Naive thymus-derived CD8-positive, alpha-beta T cell (primary cell): ENCODE measurements at regions not wholly inside any gene's neighbourhood (a gene's known extent, or its start where the extent isn't known, plus 50 kb on each side); places are given as distances from the start of the nearest gene placed in this dataset.
A peak's percentile ranks its signal among the peaks of the same experiment; 100 is the strongest.

Source experiments
- ATAC-seq, 2 donors: fragments of 150-1000 bp; cut with Tn5 transposase in 1 of 2; sonication (Bioruptor Pico), chemical (Tn5 transposase) in 1 of 2; 1 replicate in 1 of 2; 2 replicates in 1 of 2; pipeline ENCODE4 v1.10.0; 2021; ENCODE audit warnings: mild to moderate bottlenecking in 2 of 2, moderate library complexity in 2 of 2
- POLR2A ChIA-PET: fragments of 350-600 bp; sonication (Branson Sonifier 250); formaldehyde crosslinking; loops from one replicate; lab custom pipeline; 2021; ENCODE audit warnings: antibody characterized with exemption; lab: Charles Lee
- DNase-seq, 10 donors: peaks; one replicate each; pipeline versions ENCODE4 v3.0.0 to v3.0.0-alpha.2; 2020 to 2022
- H3K27ac Mint-ChIP-seq, 10 donors: one replicate each; pipeline ENCODE4 v1.8.0; 2020 to 2022; ENCODE audit warnings: mild to moderate bottlenecking in 10 of 10, mixed read lengths in 10 of 10, moderate library complexity in 4 of 10, inconsistent platforms in 1 of 10
- H3K27me3 Mint-ChIP-seq, 5 donors: one replicate each; pipeline ENCODE4 v1.8.0; 2021 to 2022; ENCODE audit warnings: mixed read lengths in 5 of 5
- H3K36me3 Mint-ChIP-seq, 3 donors: one replicate each; pipeline ENCODE4 v1.8.0; 2020 to 2022; ENCODE audit warnings: mixed read lengths in 3 of 3, mild to moderate bottlenecking in 2 of 3, inconsistent platforms in 1 of 3
- H3K4me1 Mint-ChIP-seq, 4 donors: one replicate each; pipeline ENCODE4 v1.8.0; 2021 to 2022; ENCODE audit warnings: mixed read lengths in 4 of 4
- H3K4me3 Mint-ChIP-seq, 10 donors: one replicate each; pipeline ENCODE4 v1.8.0; 2020 to 2022; ENCODE audit warnings: mild to moderate bottlenecking in 10 of 10, mixed read lengths in 10 of 10, moderate library complexity in 6 of 10, inconsistent platforms in 1 of 10
- H3K9me3 Mint-ChIP-seq, 9 donors: one replicate each; pipeline ENCODE4 v1.8.0; 2020 to 2022; ENCODE audit warnings: mixed read lengths in 9 of 9, mild to moderate bottlenecking in 3 of 9, inconsistent platforms in 1 of 9, moderate library complexity in 1 of 9

GRCh38 chr5:97538912-97539311, 355.9 kb upstream of the RIOK2 start:
- POLR2A ChIA-PET: no interaction called here
- ATAC-seq: no peak
- no peaks in the 10 kb centered on the region for H3K9me3 Mint-ChIP-seq
- H3K4me1 Mint-ChIP-seq: peaks cover 0 to 5% (median 0%) of the 10 kb centered on the region in 4 donors
- peak overlapping the region in 1 of 10 donors; percentile 6 for H3K27ac Mint-ChIP-seq
- H3K27me3 Mint-ChIP-seq: peaks cover 0 to 2% (median 0%) of the 10 kb centered on the region in 5 donors
- no peak overlapping the region for H3K4me3 Mint-ChIP-seq
- H3K36me3 Mint-ChIP-seq: no peaks in the 10 kb centered on the region
- DNase-seq: no peak

GRCh38 chr5:97541864-97542263, 358.8 kb upstream of the RIOK2 start:
- peaks cover 0 to 2% (median 0%) of the 10 kb centered on the region in 5 donors for H3K27me3 Mint-ChIP-seq
- H3K36me3 Mint-ChIP-seq: no peaks in the 10 kb centered on the region
- H3K9me3 Mint-ChIP-seq: no peaks in the 10 kb centered on the region
- peaks cover 0 to 11% (median 3%) of the 10 kb centered on the region in 4 donors for H3K4me1 Mint-ChIP-seq
- no peak overlapping the region for H3K27ac Mint-ChIP-seq
- no peak overlapping the region for H3K4me3 Mint-ChIP-seq
- POLR2A ChIA-PET: no interaction called here
- DNase-seq (peak in 1 of 10 donors; percentile 5), ATAC-seq (no peak)

DNA sequence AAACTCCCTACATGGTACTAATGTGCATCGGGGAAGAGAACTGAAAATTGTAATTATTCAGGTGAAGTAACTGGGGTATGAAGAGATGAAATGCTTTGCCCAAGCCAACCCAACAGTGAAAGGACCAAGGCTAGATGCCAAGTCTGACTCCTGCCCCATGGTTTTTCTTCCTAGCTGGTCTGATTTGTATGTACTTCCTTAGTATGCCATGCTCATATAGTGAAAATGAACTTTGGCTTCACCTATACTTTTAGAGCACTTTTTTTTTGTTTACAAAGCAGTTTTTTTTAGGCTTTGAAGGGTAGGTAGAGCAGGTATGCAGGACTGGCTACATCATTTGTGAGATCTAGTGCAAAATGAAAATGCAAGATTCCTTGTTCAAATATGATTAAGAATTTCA, 359.4 kb upstream of the RIOK2 start:
- Mint-ChIP-seq H3K4me1 (peaks cover 0 to 16% (median 8%) of the 10 kb centered on the region in 4 donors), H3K9me3 (peaks cover 0 to 3% (median 0%) of the 10 kb centered on the region in 9 donors), H3K36me3 (no peaks in the 10 kb centered on the region), H3K27me3 (peaks cover 0 to 2% (median 0%) of the 10 kb centered on the region in 5 donors), H3K4me3 (no peak overlapping the region), H3K27ac (no peak overlapping the region)
- ATAC-seq: no peak
- no peak for DNase-seq
- POLR2A ChIA-PET: no interaction called here

DNA sequence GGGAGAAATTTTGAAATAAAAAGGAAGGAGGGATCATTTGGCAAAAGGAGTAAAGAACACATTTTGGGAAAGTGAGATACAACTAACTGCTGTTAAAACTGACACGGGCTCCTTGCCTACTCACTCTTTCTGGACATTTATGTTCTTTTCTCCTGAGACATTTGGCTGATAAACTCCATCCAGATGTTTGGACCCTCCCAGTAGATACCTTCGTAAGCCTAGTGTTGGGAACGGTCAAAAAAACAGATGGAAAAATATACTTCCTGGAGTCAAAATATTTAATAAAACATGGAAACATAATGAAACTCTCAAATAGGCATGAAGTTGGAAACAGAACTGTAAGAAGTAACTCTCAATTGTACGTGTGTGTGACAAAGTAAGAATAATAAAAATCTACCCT, 360.1 kb upstream of the RIOK2 start:
- Mint-ChIP-seq H3K4me1 (peaks cover 0 to 23% (median 11%) of the 10 kb centered on the region in 4 donors), H3K27ac (no peak overlapping the region), H3K9me3 (peaks cover 0 to 4% (median 0%) of the 10 kb centered on the region in 9 donors), H3K4me3 (no peak overlapping the region), H3K27me3 (peaks cover 0 to 2% (median 0%) of the 10 kb centered on the region in 5 donors), H3K36me3 (no peaks in the 10 kb centered on the region)
- DNase-seq (no peak), ATAC-seq (no peak)
- POLR2A ChIA-PET: no interaction called here

DNA sequence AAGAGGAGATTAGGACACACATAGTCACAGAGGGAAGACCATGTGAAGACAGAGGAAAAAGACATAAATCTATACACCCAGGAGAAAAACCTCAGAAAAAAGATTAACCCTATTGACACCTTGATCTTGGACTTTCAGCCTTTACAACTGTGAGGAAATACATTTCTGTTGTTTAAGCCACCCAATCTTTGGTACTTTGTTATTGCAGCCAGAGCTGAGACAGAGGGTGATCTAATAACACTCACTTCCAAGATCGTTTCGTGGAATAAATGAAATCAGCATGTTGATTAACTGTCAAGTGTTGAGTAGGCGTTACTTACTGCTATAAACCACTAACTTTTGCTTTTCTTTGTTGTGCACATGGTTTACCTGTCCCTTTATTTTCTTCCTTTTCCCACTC, 361.2 kb upstream of the RIOK2 start:
- Mint-ChIP-seq H3K27ac (no peak overlapping the region), H3K9me3 (peaks cover 0 to 4% (median 0%) of the 10 kb centered on the region in 9 donors), H3K36me3 (no peaks in the 10 kb centered on the region), H3K4me3 (no peak overlapping the region), H3K4me1 (peaks cover 0 to 25% (median 17%) of the 10 kb centered on the region in 4 donors), H3K27me3 (peaks cover 0 to 2% (median 0%) of the 10 kb centered on the region in 5 donors)
- no peak for DNase-seq
- POLR2A ChIA-PET: no interaction called here
- no peak for ATAC-seq

DNA sequence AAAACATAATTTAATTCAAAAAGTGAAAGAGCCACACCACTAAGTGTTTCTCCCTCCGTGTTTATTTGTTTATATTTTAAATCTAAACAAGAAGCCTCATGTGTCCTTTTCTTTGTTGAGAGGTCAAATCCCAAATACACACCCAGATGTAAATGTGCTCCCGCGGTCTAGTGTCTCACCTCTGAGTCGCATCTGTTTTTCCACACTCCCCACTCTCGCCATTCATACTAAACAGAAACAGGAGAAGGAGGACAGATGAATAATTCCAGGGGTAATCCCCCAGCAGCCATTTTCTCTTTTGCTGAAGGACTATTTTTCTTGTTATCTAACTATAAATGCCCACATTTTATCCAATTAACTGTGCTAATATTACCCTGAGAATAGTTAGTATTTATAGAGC, 361.6 kb upstream of the RIOK2 start:
- H3K27ac Mint-ChIP-seq: no peak overlapping the region
- POLR2A ChIA-PET: no interaction called here
- ATAC-seq: no peak

DNA sequence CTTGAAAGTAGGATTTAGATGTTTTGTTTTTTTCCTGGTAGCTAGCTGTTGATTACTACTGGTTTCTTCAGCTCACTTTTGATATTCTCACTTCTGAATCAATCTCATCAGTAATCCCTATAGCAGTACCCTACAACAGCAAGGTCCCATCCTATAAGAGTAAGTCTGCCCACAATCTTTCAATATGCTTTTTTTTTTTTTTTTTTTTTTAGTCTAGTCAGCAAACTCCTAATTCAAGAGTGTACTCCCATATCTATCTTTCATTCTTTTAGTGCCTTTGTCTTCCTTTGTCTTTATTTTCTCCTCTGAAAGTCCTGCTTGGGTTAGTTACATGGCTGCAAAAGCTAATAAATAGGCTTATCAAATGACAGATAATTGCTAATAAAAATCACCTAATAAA, 362.4 kb upstream of the RIOK2 start:
- no peak overlapping the region for H3K4me3 Mint-ChIP-seq
- H3K27ac Mint-ChIP-seq: no peak overlapping the region
- H3K27me3 Mint-ChIP-seq: no peaks in the 10 kb centered on the region
- peaks cover 0 to 32% (median 17%) of the 10 kb centered on the region in 4 donors for H3K4me1 Mint-ChIP-seq
- POLR2A ChIA-PET: no interaction called here
- H3K36me3 Mint-ChIP-seq: no peaks in the 10 kb centered on the region
- ATAC-seq (no peak), DNase-seq (no peak)
- H3K9me3 Mint-ChIP-seq: peaks cover 0 to 4% (median 0%) of the 10 kb centered on the region in 9 donors

More for the DNA sequence above, 361.6 kb upstream of the RIOK2 start:
- Mint-ChIP-seq H3K4me1 (peaks cover 0 to 26% (median 17%) of the 10 kb centered on the region in 4 donors), H3K4me3 (no peak overlapping the region), H3K36me3 (no peaks in the 10 kb centered on the region), H3K27me3 (no peaks in the 10 kb centered on the region), H3K9me3 (peaks cover 0 to 4% (median 0%) of the 10 kb centered on the region in 9 donors)
- DNase-seq: no peak

- H3K4me1 Mint-ChIP-seq: peaks cover 0 to 37% (median 17%) of the 10 kb centered on the region in 4 donors
- no peak for ATAC-seq
- no peak overlapping the region for H3K4me3 Mint-ChIP-seq
- peaks cover 0 to 4% (median 0%) of the 10 kb centered on the region in 9 donors for H3K9me3 Mint-ChIP-seq
- no peak for DNase-seq
- no peaks in the 10 kb centered on the region for H3K36me3 Mint-ChIP-seq
- POLR2A ChIA-PET: no interaction called here
- H3K27me3 Mint-ChIP-seq: no peaks in the 10 kb centered on the region
- peak overlapping the region in 1 of 10 donors; percentile 6 for H3K27ac Mint-ChIP-seq
Observed at GRCh38 chr5:97545886-97546535, 363.0 kb upstream of the RIOK2 start.

- DNase-seq (no peak), ATAC-seq (no peak)
- no peaks in the 10 kb centered on the region for H3K36me3 Mint-ChIP-seq
- POLR2A ChIA-PET: no interaction called here
- peaks cover 0 to 38% (median 17%) of the 10 kb centered on the region in 4 donors for H3K4me1 Mint-ChIP-seq
- H3K27me3 Mint-ChIP-seq: peaks cover 0 to 3% (median 0%) of the 10 kb centered on the region in 5 donors
- H3K27ac Mint-ChIP-seq: peak overlapping the region in 4 of 10 donors; percentile 16 to 85 (median 40)
- peaks cover 0 to 4% (median 0%) of the 10 kb centered on the region in 9 donors for H3K9me3 Mint-ChIP-seq
- peak overlapping the region in 1 of 10 donors; percentile 6 for H3K4me3 Mint-ChIP-seq
Observed at GRCh38 chr5:97547430-97547829, 364.4 kb upstream of the RIOK2 start.

GRCh38 chr5:97547999-97548738, 365.1 kb upstream of the RIOK2 start:
- Mint-ChIP-seq H3K27ac (peak overlapping the region in 5 of 10 donors; percentile 1 to 85 (median 55)), H3K4me3 (peak overlapping the region in 2 of 10 donors; percentile 32 to 59), H3K4me1 (peaks cover 0 to 38% (median 17%) of the 10 kb centered on the region in 4 donors), H3K27me3 (peaks cover 0 to 3% (median 0%) of the 10 kb centered on the region in 5 donors), H3K9me3 (peaks cover 0 to 4% (median 0%) of the 10 kb centered on the region in 9 donors), H3K36me3 (no peaks in the 10 kb centered on the region)
- POLR2A ChIA-PET: no interaction called here
- DNase-seq: no peak
- ATAC-seq: peak in 1 of 2 donors; percentile 37

DNA sequence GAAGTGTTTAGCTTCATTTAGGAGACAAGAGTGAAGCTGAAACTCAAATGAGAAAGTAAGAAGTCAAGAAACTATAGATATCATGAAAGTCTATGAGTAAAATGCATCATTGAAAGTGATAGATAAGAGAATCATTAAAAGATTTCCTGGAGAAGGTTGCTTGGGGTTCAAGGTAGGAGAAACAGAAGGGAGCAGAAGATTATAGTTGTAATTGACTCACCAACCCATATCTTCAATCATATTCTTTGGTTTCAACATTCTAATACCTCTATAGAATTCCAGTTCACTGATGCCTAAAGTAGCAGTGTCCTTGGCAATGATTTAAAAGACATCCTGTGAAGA, 365.7 kb upstream of the RIOK2 start:
- no peak for ATAC-seq
- Mint-ChIP-seq H3K4me1 (peaks cover 0 to 38% (median 17%) of the 10 kb centered on the region in 4 donors), H3K36me3 (no peaks in the 10 kb centered on the region), H3K9me3 (peaks cover 0 to 4% (median 0%) of the 10 kb centered on the region in 9 donors), H3K27me3 (peaks cover 0 to 3% (median 0%) of the 10 kb centered on the region in 5 donors), H3K27ac (peak overlapping the region in 4 of 10 donors; percentile 1 to 85 (median 64)), H3K4me3 (peak overlapping the region in 1 of 10 donors; percentile 59)
- POLR2A ChIA-PET: no interaction called here
- no peak for DNase-seq

DNA sequence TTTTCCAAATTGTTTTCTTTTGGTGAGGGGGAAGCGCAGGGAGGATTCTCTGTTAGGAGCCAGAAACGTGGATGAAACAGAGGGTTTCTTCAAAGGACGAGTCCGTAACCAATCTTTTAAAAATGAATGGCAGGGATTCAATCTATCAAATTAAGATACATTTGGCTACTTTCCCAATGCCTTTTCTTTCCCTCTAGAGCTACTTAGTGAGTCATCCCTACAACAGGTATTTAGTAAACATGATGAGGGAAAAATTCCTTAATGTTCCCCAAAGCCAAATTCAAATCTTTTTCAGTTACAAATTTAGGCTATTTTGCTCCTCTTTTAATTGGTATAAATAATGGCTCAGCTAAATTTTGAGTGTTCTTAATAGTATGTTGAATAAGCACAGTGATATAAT, 366.4 kb upstream of the RIOK2 start:
- Mint-ChIP-seq H3K9me3 (peaks cover 0 to 4% (median 0%) of the 10 kb centered on the region in 9 donors), H3K27me3 (peaks cover 0 to 3% (median 0%) of the 10 kb centered on the region in 5 donors), H3K4me3 (no peak overlapping the region), H3K27ac (peak overlapping the region in 1 of 10 donors; percentile 85), H3K36me3 (no peaks in the 10 kb centered on the region), H3K4me1 (peaks cover 0 to 38% (median 17%) of the 10 kb centered on the region in 4 donors)
- no peak for DNase-seq
- ATAC-seq: no peak
- POLR2A ChIA-PET: no interaction called here

- ATAC-seq: no peak
- peak overlapping the region in 1 of 10 donors; percentile 3 for H3K27ac Mint-ChIP-seq
Observed at GRCh38 chr5:97550164-97550563, 367.1 kb upstream of the RIOK2 start.

More at GRCh38 chr5:97550164-97550563, 367.1 kb upstream of the RIOK2 start:
- Mint-ChIP-seq H3K27me3 (peaks cover 0 to 3% (median 0%) of the 10 kb centered on the region in 5 donors), H3K9me3 (peaks cover 0 to 4% (median 0%) of the 10 kb centered on the region in 9 donors), H3K4me1 (peaks cover 0 to 38% (median 17%) of the 10 kb centered on the region in 4 donors), H3K4me3 (no peak overlapping the region), H3K36me3 (no peaks in the 10 kb centered on the region)
- POLR2A ChIA-PET: interaction anchor here (1.0 kb wide), 1 partner anchor 1487 kb away, joined by 3 read pairs; no protein-coding TSS in a partner anchor
- DNase-seq: no peak
